ENCODE measurements at regions not wholly inside any gene's neighbourhood (a gene's known extent, or its start where the extent isn't known, plus 50 kb on each side); places are given as distances from the start of the nearest gene placed in this dataset.

GRCh38 chr13:38226496-38226895 lies 123.2 kb upstream of the UFM1 start:
- TF ChIP-seq CTCF (conservative IDR thresholded peaks at IDR 0.05) = no peak
- TF ChIP-seq ZFX (IDR thresholded peaks at IDR 0.05) = no peak
